ENCODE measurements at regions not wholly inside any gene's neighbourhood (a gene's known extent, or its start where the extent isn't known, plus 50 kb on each side); places are given as distances from the start of the nearest gene placed in this dataset.
A peak's percentile ranks its signal among the peaks of the same experiment; 100 is the strongest.

- TF ChIP-seq, protein P1, sequence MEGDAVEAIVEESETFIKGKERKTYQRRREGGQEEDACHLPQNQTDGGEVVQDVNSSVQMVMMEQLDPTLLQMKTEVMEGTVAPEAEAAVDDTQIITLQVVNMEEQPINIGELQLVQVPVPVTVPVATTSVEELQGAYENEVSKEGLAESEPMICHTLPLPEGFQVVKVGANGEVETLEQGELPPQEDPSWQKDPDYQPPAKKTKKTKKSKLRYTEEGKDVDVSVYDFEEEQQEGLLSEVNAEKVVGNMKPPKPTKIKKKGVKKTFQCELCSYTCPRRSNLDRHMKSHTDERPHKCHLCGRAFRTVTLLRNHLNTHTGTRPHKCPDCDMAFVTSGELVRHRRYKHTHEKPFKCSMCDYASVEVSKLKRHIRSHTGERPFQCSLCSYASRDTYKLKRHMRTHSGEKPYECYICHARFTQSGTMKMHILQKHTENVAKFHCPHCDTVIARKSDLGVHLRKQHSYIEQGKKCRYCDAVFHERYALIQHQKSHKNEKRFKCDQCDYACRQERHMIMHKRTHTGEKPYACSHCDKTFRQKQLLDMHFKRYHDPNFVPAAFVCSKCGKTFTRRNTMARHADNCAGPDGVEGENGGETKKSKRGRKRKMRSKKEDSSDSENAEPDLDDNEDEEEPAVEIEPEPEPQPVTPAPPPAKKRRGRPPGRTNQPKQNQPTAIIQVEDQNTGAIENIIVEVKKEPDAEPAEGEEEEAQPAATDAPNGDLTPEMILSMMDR (IDR thresholded peaks at IDR 0.05) = peak; percentile 25 to 80 (median 69)
- no peak for TF ChIP-seq POLR2A (IDR thresholded peaks at IDR 0.05)
Measured at GRCh38 chr5:163347671-163348070, 89.7 kb upstream of the CCNG1 start.
